Retinal pigment epithelial cell (primary cell): ENCODE measurements at regions not wholly inside any gene's neighbourhood (a gene's known extent, or its start where the extent isn't known, plus 50 kb on each side); places are given as distances from the start of the nearest gene placed in this dataset.
"Not testable (repeated sequence)": the region's sequence is repeated elsewhere in the genome, so short reads cannot be mapped to it uniquely, and the experiment has no call there.

Experiments
- DNase-seq: peaks from one replicate; pipeline ENCODE4 v3.0.0-alpha.2; 2010; ENCODE audit warnings: low read depth
- H3K4me3 ChIP-seq: 2 replicates; pipeline ENCODE4 v1.5.1; 2011; ENCODE audit warnings: mild to moderate bottlenecking, low read length, control low read depth, moderate library complexity
- TF ChIP-seq, protein P1 (sequence below): conservative IDR thresholded peaks from 2 replicates; pipeline ENCODE4 v1.5.1; 2011; ENCODE audit warnings: low read depth, low read length, control low read depth, inconsistent platforms

DNA sequence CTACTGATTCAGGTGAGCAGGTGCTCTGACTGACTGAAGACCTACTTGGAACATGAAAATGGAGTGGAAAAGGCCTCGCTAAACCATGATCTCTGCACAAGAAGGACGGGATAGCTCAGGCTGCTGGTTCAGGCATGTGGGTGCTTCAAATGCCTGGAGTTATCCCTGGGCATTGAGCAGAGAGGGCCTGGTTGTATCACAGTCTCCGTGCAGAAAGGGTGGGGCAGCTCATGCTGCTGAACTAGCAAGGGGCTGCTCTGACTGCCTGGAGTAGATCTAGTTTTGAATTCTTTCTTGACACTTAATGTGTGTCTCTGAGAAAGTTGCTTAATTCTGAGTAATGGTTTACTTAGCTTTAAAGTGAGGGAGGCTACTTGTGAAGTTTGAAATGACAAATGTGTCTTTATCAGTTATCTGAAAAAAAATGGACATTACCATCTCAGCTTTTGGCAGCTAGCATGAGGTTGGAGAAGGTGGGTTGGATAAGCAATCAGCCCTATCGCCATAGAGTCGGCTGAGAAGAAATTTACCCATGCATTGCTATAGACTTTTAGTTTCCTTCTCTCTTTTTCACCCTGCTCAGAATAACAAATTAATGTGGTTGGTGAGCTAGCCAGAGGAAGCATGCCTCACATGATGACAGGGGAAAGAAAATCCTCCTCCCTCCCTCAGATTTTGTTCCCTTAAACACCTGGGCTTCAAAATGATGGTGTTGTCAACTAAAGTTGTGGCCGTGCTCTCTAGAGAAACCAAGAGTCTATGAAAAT lies 832.4 kb downstream of the STIM2 start:
- no peak for DNase-seq
- H3K4me3 ChIP-seq = no peak overlapping the region
- TF ChIP-seq, protein P1, sequence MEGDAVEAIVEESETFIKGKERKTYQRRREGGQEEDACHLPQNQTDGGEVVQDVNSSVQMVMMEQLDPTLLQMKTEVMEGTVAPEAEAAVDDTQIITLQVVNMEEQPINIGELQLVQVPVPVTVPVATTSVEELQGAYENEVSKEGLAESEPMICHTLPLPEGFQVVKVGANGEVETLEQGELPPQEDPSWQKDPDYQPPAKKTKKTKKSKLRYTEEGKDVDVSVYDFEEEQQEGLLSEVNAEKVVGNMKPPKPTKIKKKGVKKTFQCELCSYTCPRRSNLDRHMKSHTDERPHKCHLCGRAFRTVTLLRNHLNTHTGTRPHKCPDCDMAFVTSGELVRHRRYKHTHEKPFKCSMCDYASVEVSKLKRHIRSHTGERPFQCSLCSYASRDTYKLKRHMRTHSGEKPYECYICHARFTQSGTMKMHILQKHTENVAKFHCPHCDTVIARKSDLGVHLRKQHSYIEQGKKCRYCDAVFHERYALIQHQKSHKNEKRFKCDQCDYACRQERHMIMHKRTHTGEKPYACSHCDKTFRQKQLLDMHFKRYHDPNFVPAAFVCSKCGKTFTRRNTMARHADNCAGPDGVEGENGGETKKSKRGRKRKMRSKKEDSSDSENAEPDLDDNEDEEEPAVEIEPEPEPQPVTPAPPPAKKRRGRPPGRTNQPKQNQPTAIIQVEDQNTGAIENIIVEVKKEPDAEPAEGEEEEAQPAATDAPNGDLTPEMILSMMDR = no peak

DNA sequence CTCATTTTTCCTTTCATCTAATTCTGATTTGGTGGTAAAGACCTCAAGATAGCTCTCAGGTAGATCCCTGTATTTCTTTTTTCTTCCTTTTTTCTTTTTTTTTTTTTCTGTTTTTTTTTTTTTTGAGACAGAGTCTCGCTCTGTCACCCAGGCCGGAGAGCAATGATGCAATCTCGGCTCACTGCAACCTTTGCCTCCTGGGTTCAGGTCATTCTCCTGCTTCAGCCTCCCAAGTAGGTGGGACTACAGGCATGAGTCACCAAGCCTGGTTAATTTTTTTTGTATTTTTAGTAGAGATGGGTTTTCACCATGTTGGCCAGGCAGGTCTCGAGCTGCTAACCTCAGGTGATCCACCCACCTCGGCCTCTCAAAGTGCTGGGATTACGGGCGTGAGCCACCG lies 835.6 kb downstream of the STIM2 start:
- not testable (repeated sequence) for DNase-seq, H3K4me3 ChIP-seq

DNA sequence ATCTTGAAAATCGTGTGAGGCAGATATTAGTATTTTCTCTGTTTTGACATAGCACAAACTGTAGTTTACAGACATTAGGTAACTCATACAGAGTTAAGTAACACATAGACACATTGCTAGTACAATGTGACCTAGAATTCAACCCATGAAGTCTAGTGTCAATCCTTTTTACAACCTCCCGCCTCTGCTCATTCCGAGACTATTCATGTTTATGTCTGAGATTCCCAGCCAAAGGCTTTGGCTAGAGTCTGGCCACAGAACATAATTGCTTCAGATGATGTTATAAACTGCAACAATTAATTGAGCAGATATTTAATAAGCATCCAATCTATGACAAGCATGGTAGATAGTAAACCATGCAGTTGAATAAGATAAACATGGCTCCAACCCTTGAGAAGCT lies 841.0 kb downstream of the STIM2 start:
- H3K4me3 ChIP-seq = no peak overlapping the region
- DNase-seq = no peak

DNA sequence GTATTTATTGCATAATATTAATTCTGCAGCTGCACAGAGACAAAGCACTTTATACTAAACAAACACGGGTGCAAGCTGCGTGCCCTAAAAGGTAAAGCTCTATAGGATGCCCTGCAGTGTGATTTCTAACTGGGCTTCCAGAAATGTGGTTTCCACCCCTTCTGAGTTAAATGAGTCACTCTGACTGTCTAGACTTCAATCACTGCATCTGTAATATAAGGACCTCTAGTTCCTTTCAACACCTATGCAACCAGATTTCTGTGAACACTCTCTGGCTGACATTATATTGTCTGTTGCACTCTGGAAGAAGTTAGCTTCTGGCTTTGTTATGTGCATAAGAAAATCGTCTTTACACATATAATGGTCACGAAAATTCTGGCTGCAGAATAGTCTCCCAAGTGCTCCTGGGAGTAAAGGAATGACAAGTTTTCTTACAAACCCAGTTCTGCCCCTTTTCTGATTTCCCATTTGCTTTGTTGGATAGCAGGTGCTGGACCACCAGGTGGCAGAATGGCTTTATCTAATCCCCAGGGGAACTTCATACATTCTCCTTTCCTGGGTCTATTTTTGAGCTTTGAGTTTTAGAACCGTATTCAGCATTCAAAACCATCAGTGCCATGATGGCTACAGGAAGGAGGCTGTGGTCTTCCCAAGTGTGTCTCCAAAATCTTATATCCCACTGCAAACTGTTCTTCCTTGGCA lies 842.2 kb downstream of the STIM2 start:
- no peak overlapping the region for H3K4me3 ChIP-seq
- no peak for DNase-seq
- TF ChIP-seq, protein P1 = peak; percentile 62

More for the DNA sequence above, 841.0 kb downstream of the STIM2 start:
- TF ChIP-seq, protein P1 = no peak

DNA sequence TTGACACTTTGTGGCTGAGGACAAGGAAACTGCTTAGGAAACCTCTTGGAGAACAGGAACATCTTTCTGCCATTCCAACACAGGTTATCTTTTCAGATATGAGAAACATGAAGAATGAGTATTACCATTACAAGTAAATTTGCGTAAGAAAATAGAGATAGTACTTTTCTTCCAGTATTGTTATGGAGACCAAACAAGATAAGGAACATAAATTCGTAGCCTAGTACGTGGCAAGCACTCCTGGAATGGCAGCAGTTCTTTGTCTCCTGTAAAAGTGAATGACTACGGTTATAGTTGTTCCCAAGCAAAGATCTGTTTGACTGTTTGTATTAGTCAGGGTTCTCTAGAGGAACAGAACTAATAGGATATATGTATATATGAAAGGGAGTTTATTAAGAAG lies 843.1 kb downstream of the STIM2 start:
- no peak for DNase-seq
- TF ChIP-seq, protein P1 = no peak
- H3K4me3 ChIP-seq = no peak overlapping the region

DNA sequence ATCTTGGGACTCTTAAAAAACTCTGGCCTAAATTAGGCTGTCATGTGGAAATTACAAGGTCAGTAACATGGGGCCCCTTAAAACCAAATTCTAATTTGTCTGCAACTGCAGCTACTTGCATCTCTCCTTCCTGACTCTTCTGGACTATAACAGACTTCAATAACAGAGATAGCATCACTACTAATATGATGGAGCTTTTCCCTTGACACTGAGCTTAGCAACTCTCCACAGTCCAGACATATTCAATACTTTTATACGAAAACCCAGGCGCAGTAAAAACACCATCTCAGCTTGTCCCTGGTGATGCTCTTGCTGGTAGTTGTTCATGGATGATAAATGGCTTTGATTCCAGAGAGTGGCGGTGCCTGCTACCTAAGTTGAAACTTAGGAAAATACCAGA lies 850.4 kb downstream of the STIM2 start:
- TF ChIP-seq, protein P1 = no peak
- no peak overlapping the region for H3K4me3 ChIP-seq
- no peak for DNase-seq

DNA sequence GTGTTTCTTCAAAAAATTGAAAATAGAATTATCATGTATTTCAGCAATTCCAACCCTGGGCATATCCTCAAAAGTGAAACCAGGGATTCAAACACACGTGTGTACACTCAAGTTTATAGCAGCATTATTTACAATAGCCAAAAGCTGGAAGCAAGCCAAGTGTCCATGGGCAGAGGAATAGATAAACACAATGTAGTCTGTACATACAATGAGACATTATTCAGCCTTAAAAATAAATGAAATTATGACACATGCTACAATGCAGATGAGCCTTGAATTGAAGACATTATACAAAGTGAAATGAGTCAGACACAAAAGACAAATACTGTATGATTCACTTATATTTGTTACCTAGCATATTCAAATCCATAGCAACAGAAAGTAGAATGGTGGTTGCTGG lies 853.4 kb downstream of the STIM2 start:
- H3K4me3 ChIP-seq = no peak overlapping the region
- DNase-seq = no peak
- TF ChIP-seq, protein P1 = no peak
